ENCODE measurements at regions not wholly inside any gene's neighbourhood (a gene's known extent, or its start where the extent isn't known, plus 50 kb on each side); places are given as distances from the start of the nearest gene placed in this dataset.

GRCh38 chr6:56359201-56359899, 112.0 kb upstream of the COL21A1 start:
- TF ChIP-seq CTCF (IDR thresholded peaks at IDR 0.05) (peak; percentile 50 to 93 (median 88)), POLR2A (IDR thresholded peaks at IDR 0.05) (no peak)

All from body of pancreas (tissue), 4 donors.